ENCODE measurements at regions not wholly inside any gene's neighbourhood (a gene's known extent, or its start where the extent isn't known, plus 50 kb on each side); places are given as distances from the start of the nearest gene placed in this dataset.

- POLR2A ChIA-PET, result no interaction called here
- BruUV-seq (replicated peaks), result no TSS peak
- in situ Hi-C loops (cut with MboI) (no loop called here), intact Hi-C loops (cut with micrococcal nuclease; ENCODE audit: unreplicated experiment) (no loop called here)
- Histone ChIP-seq H3K9me3 (replicated peaks; ENCODE audit: control insufficient read depth, insufficient read depth, low read length) (no peaks in the 10 kb centered on the region), H3K9ac (ENCODE audit: control insufficient read depth, insufficient read depth, low read length) (no peak overlapping the region), H3K36me3 (ENCODE audit: control insufficient read depth in 2 of 2, insufficient read depth in 2 of 2, low read length in 1 of 2) (no peaks in the 10 kb centered on the region), H4K20me1 (ENCODE audit: control insufficient read depth, insufficient read depth) (no peaks in the 10 kb centered on the region), H3K27me3 (replicated peaks in 1 of 2; ENCODE audit: control insufficient read depth in 2 of 2, insufficient read depth in 2 of 2, low read length in 1 of 2) (no peaks in the 10 kb centered on the region), H3K4me1 (ENCODE audit: control insufficient read depth, insufficient read depth, low read length) (no peaks in the 10 kb centered on the region), H3K4me3 (no peak overlapping the region), H3K27ac (ENCODE audit: control insufficient read depth, insufficient read depth) (no peak overlapping the region), H2AFZ (ENCODE audit: control insufficient read depth, low read depth, low read length) (no peak overlapping the region), H3K79me2 (ENCODE audit: control insufficient read depth, insufficient read depth, low read length) (no peaks in the 10 kb centered on the region), H3K4me2 (ENCODE audit: control insufficient read depth, insufficient read depth) (no peak overlapping the region)
- no peak for FAIRE-seq
- SMC1A ChIA-PET (ENCODE audit: uncharacterized antibody, unreplicated experiment), result no interaction called here
- TF ChIP-seq BCL11A (IDR thresholded peaks at IDR 0.05; ENCODE audit: low read depth, low read length) (no peak), CUX1 (IDR thresholded peaks at IDR 0.05; ENCODE audit: insufficient replicate concordance, low read depth, low read length) (no peak), RUNX3 (IDR thresholded peaks at IDR 0.05; ENCODE audit: low read length) (no peak), ESRRA (IDR thresholded peaks at IDR 0.05; ENCODE audit: low read length) (no peak), MYB (IDR thresholded peaks at IDR 0.05; ENCODE audit: borderline replicate concordance, low read depth, low read length) (no peak)
- CTCF ChIA-PET, result no interaction called here
- no peak for ATAC-seq
- no peak for DNase-seq (ENCODE audit: low read depth, low spot score)
- 5% methylated on average over 2 of the region's 2 CpGs for WGBS (ENCODE audit: insufficient coverage, insufficient replicate concordance, low lambda C conversion rate, missing lambda C conversion rate)
- RAD21 ChIA-PET (ENCODE audit: unreplicated experiment), result no interaction called here
Measured at GRCh38 chr9:524008-524407, 309.3 kb downstream of the DOCK8 start.

All from GM12878 (cell line).